Left cardiac atrium (tissue), 4 donors: ENCODE measurements at regions not wholly inside any gene's neighbourhood (a gene's known extent, or its start where the extent isn't known, plus 50 kb on each side); places are given as distances from the start of the nearest gene placed in this dataset.
"Not testable (repeated sequence)": the region's sequence is repeated elsewhere in the genome, so short reads cannot be mapped to it uniquely, and the experiment has no call there.

Experiments used
- ATAC-seq, 2 donors: fragments of 200-7000 bp; cut with Tn5 transposase; one replicate each; pipeline ENCODE4 v1.9.1; 2020; ENCODE audit warnings: mild to moderate bottlenecking in 2 of 2, moderate library complexity in 2 of 2
- DNase-seq: peaks from one replicate; pipeline ENCODE4 v3.0.0-alpha.2; 2020
- intact Hi-C, 2 donors: fragments of 100-400 bp; cut with DNase I; formaldehyde crosslinking; loops; one replicate each; pipeline versions ENCODE4 v1.14.1 to v1.15.1; 2022 to 2023
- donor health status: DM: no; HTN: yes; CAD: no.
- donor health status: DM: no; HTN: yes; CAD: no; lungs with severe emphysema.
- donor health status: DM: yes; HTN: yes; CAD: no.
- donor health status: Dilated cardiomyopathy.

DNA sequence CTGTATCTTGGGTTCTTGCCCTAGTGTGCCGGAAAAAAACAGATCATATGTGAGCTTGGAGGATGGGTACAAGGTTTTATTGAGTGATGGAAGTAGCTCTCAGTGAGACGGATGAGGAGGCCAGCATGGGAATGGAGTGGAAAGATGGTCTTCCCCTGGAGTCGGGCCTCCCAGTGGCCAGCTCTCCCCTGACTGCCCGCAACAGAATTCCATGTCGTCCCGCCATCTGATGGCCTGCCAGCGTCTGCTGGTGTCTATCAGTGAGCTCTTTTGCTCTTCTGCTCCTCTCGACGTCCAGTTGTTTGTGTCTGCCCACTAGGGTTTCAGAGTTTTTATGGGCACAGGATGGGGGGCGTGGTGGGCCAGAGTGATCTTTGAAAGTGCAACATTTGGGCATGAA, 315.2 kb upstream of the BRINP3 start:
- no peak for DNase-seq
- intact Hi-C loops = no loop called here
- ATAC-seq = no peak

DNA sequence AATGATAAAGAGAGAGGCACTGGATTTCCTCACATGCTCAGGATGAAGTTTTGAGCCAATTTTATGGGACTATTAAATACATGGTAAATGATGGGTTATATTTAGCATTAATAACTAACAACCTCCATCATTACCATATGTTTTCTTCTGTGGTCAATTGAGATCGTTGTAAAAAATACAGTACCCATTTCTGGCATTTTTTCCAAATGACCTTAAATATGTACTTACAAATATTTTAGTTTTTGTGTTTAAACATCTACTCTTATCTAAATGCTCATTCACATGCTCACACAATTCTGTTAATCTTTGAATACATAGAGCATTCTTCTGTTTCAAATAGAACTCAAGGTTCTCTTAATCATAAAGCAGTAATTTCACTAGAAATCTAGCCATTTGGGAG, 330.0 kb upstream of the BRINP3 start:
- DNase-seq (no peak), ATAC-seq (no peak)
- intact Hi-C loops = no loop called here

DNA sequence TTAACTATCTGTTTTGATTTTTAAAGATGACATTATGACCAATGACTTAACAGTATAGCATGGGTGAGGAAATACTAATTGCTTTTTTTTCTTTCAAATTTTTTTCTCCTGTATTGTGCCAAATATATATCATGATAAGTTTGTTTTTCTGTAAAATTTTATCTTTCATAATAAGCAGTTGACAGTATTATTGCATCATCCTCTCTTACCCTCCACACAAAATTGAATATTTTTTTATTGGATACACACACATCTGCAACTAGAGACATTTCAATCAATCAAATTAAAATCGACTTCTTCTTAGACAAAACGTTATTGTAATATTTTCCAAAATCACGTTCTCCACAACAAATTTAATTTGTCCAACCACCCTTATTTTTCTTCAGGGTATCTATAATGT, 330.4 kb upstream of the BRINP3 start:
- no peak for ATAC-seq
- DNase-seq = no peak
- intact Hi-C loops = no loop called here

DNA sequence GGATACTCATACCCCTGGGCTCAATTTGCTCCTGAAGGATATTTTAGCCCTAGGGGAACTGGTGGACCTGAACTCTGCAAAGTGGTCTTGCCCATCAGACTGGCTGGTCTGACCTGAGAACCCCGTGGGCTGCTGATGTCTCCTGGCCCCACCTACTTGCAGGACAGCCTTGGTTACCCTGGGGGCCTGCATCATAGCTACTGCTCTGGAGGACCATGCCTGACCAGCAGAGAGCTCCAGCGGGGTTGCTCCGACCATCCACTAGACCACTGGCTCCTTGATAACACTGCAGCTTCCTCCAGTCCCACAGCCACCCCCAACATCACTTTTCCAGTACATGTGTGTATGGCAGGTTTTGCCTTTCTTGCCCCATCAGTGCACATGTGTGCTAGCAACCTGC, 331.6 kb upstream of the BRINP3 start:
- DNase-seq (no peak), ATAC-seq (no peak)
- intact Hi-C loops = no loop called here

DNA sequence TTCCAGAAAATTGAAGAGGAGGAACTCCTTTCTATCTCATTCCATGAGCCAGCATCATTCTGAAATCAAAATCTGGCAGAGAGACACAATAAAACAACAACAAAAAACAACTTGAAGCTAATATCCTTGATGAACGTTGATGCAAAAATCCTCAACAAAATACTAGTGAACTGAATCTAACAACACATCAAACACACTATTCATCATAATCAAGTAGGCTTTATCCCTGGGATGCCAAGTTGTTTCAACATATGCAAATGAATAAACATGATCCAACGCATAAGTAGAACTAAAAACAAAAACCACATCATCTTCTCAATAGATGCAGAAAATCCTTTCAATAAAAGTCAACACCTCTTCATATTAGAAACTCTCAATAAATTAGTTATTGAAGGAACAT, 335.3 kb upstream of the BRINP3 start:
- DNase-seq (no peak), ATAC-seq (no peak)
- intact Hi-C loops = no loop called here

DNA sequence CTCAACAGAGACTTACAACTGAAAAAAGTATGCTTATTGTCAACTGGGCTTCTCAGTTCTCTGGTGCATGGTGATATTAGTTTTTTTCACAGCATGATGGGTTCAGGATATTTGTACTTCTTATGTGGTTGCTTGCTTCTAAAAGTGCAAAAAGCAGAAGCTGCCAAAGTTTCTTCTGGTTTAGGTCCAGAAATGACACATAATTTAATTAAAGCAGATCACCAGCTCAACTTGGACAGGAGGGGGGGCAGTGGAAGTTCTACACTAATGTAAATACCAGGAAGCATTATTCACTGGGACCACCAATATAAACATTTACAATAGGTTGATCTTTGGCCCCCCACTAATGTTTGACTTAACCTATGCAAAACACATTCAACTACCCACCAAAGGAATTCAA, 354.8 kb upstream of the BRINP3 start:
- ATAC-seq = no peak
- intact Hi-C loops = no loop called here
- no peak for DNase-seq

DNA sequence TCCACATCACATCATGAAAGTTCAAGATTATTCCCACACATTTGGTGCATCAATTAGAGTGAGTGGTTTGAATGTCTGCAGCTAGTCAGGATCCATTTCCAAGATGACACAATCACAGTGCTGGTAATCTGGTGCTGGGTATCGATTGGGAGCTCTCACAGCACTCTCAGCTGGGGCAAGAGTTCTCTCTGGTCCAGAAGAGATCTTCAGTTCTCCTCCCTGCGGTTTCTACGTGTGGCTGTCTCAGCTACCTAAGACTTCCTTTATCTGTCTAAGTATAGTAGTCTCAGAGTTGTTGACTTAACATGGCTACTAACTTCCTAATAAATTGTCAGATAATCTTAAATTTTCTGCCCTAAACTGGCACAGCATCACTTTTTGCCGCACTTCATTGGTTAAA, 358.0 kb upstream of the BRINP3 start:
- no peak for DNase-seq
- intact Hi-C loops = no loop called here
- ATAC-seq = no peak

DNA sequence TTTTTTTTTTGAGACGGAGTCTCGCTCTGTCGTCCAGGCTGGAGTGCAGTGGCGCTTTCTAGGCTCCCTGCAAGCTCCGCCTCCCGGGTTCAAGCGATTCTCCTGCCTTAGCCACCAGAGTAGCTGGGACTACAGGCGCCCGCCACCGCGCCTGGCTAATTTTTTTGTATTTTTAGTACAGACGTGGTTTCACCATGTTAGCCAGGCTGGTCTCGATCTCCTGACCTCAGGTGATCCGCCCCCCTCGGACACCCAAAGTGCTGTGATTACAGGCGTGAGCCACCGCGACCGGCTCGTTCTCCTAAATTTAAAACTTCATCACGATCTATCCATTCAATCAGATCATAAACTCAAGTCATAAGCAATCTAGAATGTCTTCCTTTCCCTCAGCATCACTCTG, 359.5 kb upstream of the BRINP3 start:
- DNase-seq = not testable (repeated sequence)

DNA sequence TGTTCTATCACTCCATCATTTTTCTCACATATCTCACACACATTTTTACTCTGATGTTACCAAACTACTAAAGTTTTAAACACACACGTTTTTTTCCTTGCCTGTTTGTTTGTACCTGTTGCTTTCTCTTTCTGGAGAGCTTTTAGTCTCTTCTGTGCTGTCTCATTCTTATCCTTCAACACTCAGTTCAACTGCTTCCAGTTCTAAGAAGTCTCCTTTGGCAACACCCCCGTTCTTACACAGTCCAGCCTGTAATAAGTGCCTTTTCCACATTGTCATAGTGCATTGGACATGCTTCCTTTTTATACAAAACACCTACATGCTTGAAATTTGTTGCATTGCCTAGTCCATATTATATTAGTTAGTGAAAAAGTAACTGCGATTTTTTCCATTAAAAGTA, 360.2 kb upstream of the BRINP3 start:
- no peak for DNase-seq
- intact Hi-C loops = no loop called here
- no peak for ATAC-seq

More for the DNA sequence above, 359.5 kb upstream of the BRINP3 start:
- intact Hi-C loops, ATAC-seq: not testable (repeated sequence)

DNA sequence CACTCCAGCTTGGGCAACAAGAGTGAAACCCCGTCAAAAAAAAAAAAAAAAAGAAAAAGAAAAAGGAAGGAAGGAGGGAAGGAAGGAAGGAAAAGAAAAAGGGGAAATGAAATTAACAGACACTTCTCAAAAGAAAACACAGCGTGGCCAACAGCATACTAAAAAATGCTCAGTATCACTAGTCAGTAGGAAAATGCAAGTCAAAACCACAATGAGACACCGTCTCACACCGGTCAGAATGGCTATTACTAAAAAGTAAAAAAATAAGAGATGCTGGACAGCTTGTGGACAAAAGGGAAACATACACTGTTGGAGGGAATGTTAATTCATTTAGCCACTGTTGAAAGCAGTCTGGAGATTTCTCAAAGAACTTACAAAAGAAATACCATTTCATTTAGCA, 369.5 kb upstream of the BRINP3 start:
- no peak for DNase-seq
- no peak for ATAC-seq
- intact Hi-C loops = no loop called here

DNA sequence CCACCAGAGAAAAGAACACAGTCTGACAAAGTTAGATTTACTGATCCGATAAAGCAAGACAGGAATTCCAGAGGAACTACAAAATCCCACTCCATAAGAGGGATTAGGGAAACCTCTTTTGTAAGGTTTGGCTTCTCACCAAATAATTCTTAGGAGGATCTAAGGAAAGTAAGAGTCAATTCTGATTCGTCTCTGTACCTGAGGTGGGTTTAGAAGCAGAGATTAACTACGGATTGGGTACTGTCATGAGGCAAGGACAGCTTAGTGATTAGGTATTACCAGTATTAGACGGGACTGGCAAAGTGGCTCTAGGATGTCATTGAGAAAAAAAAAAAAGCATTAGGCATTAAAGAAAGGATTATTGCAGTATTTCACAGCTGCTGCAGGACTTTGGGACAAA, 371.7 kb upstream of the BRINP3 start:
- DNase-seq (no peak), ATAC-seq (no peak)
- intact Hi-C loops = no loop called here

DNA sequence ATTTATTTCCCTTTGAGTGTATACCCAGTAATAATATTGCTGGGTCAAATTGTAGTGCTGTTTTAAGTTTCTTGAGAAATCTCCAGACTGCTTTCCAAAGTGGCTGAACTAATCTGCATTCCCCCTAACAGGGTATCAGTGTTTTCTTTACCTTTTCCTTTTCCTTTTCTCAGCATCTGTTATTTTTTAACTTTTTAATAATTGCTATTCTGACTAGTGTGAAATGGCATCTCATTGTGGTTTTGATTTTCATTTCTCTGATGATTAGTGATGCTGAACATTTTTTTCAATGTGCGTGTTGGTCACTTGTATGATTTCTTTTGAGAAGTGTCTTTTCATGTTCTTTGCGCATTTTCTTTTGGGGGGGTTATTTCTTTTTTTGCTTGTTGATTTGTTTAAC, 374.9 kb upstream of the BRINP3 start:
- DNase-seq (no peak), ATAC-seq (no peak)
- intact Hi-C loops = no loop called here

DNA sequence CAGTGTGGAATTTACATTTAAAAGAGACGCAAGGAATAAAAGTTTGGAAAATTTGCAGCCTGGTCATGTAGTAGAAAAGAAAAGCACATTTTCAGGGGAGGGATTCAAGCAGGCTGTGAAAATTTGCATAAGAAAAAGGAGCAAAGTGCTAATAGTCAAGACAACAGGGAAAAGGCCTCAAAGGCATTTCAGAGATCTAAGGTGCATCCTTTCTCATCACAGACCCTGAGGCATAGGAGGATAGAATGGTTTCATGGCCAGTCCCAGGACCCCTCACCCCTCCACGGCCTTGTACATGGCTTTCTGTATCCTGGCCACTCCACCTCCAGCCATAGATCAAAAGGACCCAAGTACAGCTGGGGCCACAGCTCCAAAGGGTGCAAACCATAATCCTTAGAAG, 380.5 kb upstream of the BRINP3 start:
- intact Hi-C loops = no loop called here
- DNase-seq (no peak), ATAC-seq (no peak)

DNA sequence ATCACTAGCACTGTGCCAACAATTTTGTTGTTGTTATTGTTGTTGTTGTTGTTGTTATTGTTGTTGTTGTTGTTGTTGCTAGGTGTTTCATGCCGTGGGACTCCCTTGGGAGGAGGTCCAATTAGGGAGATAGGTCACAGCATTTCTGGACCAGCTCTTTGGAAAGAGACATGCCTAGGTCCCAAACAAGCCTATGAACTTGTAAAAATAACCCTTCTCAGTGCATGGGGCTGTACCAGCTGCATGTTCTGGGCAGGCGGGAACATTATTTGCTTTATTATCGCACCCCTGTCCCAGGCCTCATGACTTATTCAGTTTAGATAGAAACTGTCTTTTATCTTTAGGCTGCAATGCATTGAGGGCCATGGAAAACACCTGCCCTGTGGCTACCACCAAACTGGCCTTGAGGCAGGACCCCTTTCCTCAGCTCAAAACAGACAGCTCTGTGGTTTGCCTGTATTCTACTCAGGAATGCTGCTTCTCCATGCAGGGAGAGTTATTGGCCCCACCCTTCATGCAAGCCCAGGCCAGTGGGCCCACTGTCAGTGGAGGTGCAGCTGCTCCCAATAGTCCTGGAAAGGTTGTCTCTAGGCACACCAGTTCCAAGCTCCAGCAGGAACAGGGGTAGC, 386.5 kb upstream of the BRINP3 start:
- ATAC-seq = no peak
- intact Hi-C loops = no loop called here
- no peak for DNase-seq

DNA sequence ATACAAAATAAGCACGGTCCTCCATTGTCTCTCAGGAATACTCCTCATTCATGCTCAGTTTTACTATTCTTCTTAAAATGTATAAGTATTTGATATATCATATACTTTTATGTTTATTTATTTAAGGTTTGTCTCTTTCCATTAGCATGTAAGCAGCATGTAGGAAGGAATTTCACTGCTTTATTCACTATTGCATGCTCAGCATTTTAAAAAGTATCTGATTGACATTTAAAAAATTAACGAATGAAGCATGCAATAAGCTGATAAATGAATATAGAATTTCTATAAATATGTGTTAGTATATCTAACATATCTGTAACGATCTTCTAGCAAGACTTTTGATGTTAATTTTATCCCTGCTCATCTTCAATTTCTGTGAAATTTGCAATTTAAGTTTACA, 402.7 kb upstream of the BRINP3 start:
- no peak for DNase-seq
- no peak for ATAC-seq
- intact Hi-C loops = no loop called here

DNA sequence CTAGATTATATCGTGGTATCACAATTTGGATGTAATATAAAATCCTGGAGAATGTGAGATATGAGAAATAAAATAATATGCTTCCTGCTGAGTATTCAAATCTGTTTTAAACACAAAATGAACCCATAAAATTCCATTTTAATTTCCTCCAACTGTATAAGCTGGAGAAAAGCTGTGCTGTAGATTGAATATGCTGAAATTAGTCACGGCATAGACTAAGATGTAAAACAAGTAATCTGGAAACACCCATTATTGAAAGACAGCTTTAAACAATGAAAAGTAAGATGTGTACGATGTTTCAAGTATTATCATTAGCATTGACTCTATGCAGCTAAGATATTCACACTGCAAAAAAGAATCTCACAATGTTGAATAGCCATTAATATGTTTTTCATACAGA, 403.4 kb upstream of the BRINP3 start:
- DNase-seq (no peak), ATAC-seq (no peak)
- intact Hi-C loops = no loop called here

DNA sequence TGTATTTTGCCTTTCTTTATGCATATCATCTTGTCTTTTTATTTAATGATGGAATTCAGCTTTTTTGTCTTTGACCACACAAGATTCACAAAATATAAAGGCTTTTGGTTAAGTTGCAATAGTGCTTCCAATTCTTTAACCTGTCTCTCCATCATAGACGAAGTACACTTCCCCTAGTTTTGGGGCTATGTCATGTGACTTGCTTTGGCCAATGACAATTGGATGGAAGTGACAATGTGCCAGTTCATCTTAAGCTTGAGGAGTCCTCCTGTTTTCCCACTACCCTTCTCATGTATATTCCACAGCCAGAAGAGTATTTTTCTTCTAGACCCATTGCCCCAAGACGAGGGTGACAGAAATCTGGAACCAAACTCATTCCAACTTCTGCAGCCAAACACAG, 419.6 kb upstream of the BRINP3 start:
- ATAC-seq (no peak), DNase-seq (no peak)
- intact Hi-C loops = no loop called here

DNA sequence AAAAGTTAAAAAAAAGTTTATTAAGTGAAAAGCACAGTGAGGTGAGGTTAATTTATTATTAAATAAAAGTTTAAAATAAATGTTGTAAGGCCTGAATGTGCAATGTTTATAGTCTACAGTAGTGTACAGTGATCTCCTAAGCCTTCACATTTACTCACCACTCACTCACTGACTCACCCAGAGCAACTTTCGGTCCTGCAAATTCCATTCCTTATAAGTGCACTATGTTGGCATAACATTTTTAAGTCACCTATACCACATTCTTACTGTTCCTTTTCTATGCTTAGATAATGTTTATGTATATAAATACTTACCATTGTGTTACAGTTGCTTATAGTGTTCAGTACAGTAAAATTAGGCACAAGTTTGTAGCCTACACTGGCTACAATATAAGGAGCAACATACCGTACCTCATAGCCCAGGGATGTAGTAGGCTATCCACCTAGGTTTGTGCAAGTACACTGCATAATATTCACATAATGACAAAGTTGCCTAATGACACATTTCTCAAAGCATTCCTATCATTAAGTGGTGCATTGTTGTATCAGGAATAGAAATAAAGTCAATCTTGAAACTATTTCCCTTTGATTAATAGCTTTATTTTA, 426.5 kb upstream of the BRINP3 start:
- intact Hi-C loops = no loop called here
- no peak for ATAC-seq
- no peak for DNase-seq

DNA sequence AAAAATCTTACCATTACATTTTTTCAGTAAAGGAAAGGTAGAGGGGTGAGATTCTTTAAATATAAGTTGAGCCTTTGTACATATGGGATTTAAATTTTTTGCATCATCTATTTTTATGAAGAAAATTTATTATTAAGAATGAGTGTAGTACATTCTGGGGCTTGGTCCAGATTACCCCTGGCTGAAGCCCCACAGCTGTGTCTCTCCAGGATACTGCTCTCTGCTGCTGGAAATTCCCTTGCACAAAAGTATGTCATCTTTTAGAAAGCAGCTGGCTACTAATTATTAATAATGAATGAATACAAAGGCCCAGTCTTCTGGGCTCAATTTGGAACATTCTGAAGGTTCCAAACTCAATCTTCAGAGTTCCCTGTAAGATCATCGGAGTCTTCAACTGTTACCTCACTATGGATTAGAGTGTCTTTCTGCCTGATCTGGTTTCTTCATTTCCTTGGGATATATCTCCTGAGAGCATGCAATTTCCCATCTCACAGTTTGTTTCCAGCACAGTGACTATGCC, 428.6 kb upstream of the BRINP3 start:
- intact Hi-C loops = no loop called here
- ATAC-seq (no peak), DNase-seq (no peak)

DNA sequence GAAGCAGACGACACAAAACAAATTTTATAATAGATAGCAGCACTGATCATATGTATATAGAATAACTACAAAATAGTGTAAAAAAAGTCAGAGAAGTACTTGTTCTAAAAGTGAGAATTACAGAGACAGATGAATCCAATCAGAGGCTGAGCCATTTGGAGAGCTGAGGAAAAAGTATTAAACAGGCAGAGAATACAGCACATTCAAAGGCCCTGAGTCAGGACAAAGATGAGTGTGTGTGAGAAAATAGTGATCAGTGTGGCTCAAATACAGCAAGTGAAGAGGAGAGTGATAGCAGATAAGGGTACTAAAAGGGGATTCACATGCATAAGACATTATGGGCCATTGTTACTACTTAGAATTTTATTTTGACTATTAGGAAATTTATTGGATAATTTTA, 430.6 kb upstream of the BRINP3 start:
- no peak for DNase-seq
- intact Hi-C loops = no loop called here

DNA sequence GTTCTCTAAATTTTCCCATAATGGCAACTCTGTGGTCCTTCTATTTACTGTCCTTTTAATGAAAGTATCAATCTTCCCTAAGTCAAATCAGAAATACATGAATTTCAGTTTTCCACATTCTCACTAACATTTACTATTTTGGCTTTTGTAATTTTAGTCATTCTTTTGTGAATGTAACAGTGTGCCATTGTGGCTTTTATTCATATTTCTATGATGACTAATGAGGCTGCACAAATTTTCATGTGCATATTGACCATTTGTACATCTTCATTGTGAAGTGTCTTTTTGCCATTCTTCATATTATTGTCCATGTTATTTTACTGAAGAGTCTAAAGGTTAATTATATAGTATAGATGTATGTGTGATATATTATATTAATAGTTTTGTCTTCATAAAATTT, 431.0 kb upstream of the BRINP3 start:
- intact Hi-C loops = no loop called here
- no peak for DNase-seq
- ATAC-seq = no peak

More for the DNA sequence above, 430.6 kb upstream of the BRINP3 start:
- ATAC-seq = no peak
